H1 (cell line): ENCODE measurements at regions not wholly inside any gene's neighbourhood (a gene's known extent, or its start where the extent isn't known, plus 50 kb on each side); places are given as distances from the start of the nearest gene placed in this dataset.

Experiments used
- CTCF ChIA-PET: fragments of 300-600 bp; sonication (Branson Sonifier 250); formaldehyde crosslinking; loops from one replicate; lab custom pipeline; 2021; ENCODE audit not compliant: partially characterized antibody; lab: Charles Lee
- POLR2A ChIA-PET: fragments of 300-600 bp; sonication (Branson Sonifier 250); formaldehyde crosslinking; loops from one replicate; lab custom pipeline; 2021; ENCODE audit warnings: inconsistent platforms; ENCODE audit not compliant: partially characterized antibody; lab: Charles Lee
- DNase-seq, 2 experiments: peaks; one replicate each; pipeline versions ENCODE4 v3.0.0 to v3.0.0-alpha.2; 2010 to 2022; ENCODE audit warnings: low spot score in 2 of 2, low read depth in 1 of 2, mixed read lengths in 1 of 2
- FAIRE-seq: peaks from 2 replicates; lab custom pipeline; 2011; peaks lifted over from hg19 to GRCh38; lab: Jason Lieb, UNC
- H2AFZ ChIP-seq: 2 replicates; pipeline ENCODE4 v1.8.1; 2012; ENCODE audit warnings: low read length, inconsistent platforms
- H2AK5ac ChIP-seq: 2 replicates; pipeline ENCODE4 v1.6.1; 2013; ENCODE audit warnings: low read depth, low read length
- H2BK120ac ChIP-seq: replicated peaks from 2 replicates; pipeline ENCODE3; 2013; ENCODE audit warnings: low read depth, low read length, inconsistent platforms
- H2BK12ac ChIP-seq: 2 replicates; pipeline ENCODE4 v1.6.1; 2013; ENCODE audit warnings: low read depth, low read length
- H2BK15ac ChIP-seq: 2 replicates; pipeline ENCODE4 v1.6.1; 2013; ENCODE audit warnings: low read length
- H2BK20ac ChIP-seq: 2 replicates; pipeline ENCODE4 v1.6.1; 2013; ENCODE audit warnings: low read length
- H2BK5ac ChIP-seq: 2 replicates; pipeline ENCODE4 v1.6.1; 2013; ENCODE audit warnings: low read depth, low read length
- H3K14ac ChIP-seq: 2 replicates; pipeline ENCODE4 v1.6.1; 2013; ENCODE audit warnings: inconsistent platforms; ENCODE audit not compliant: insufficient read length
- H3K18ac ChIP-seq: 2 replicates; pipeline ENCODE4 v1.6.1; 2013; ENCODE audit warnings: low read length; ENCODE audit errors: extremely low read depth
- H3K23ac ChIP-seq: 2 replicates; pipeline ENCODE4 v1.6.1; 2013; ENCODE audit warnings: inconsistent platforms; ENCODE audit not compliant: insufficient read length
- H3K23me2 ChIP-seq: 2 replicates; pipeline ENCODE4 v1.6.1; 2013; ENCODE audit warnings: low read depth, low read length
- H3K27ac ChIP-seq: 2 replicates; pipeline ENCODE4 v1.6.1; 2011; ENCODE audit warnings: low read depth, low read length, inconsistent platforms
- H3K27me3 ChIP-seq, 4 experiments: replicated peaks in 1 of 4; 1 replicate in 1 of 4; 2 replicates in 3 of 4; pipeline versions ENCODE4 v1.6.1 to v1.8.1; 2011 to 2013; ENCODE audit warnings: low read length in 3 of 4, mild to moderate bottlenecking in 3 of 4, inconsistent platforms in 2 of 4, mixed read lengths in 2 of 4, moderate library complexity in 1 of 4; ENCODE audit not compliant: control insufficient read depth in 3 of 4, insufficient read depth in 3 of 4; ENCODE audit errors: extremely low read depth in 1 of 4
- H3K36me3 ChIP-seq, 4 experiments: 2 replicates each; pipeline versions ENCODE4 v1.6.1 to v1.8.1; 2011 to 2013; ENCODE audit warnings: mild to moderate bottlenecking in 4 of 4, low read length in 3 of 4, moderate library complexity in 2 of 4, control low read depth in 1 of 4, inconsistent platforms in 1 of 4; ENCODE audit not compliant: insufficient read depth in 4 of 4, control insufficient read depth in 2 of 4
- H3K4ac ChIP-seq: replicated peaks from 2 replicates; pipeline ENCODE3; 2013; ENCODE audit warnings: low read length, low read depth, mixed read lengths, inconsistent platforms; ENCODE audit not compliant: insufficient read length
- H3K4me1 ChIP-seq, 4 experiments: replicated peaks in 1 of 4; 1 replicate in 1 of 4; 2 replicates in 3 of 4; pipeline versions ENCODE4 v1.6.1 to v1.8.1; 2011 to 2013; ENCODE audit warnings: low read length in 3 of 4, inconsistent platforms in 2 of 4, mixed read lengths in 1 of 4; ENCODE audit not compliant: insufficient read depth in 4 of 4, control insufficient read depth in 3 of 4
- H3K4me2 ChIP-seq, 2 experiments: 2 replicates each; pipeline versions ENCODE4 v1.6.1 to v1.8.1; 2011 to 2013; ENCODE audit warnings: low read depth in 2 of 2, low read length in 2 of 2, control low read depth in 1 of 2, inconsistent platforms in 1 of 2, mild to moderate bottlenecking in 1 of 2; ENCODE audit not compliant: insufficient read depth in 1 of 2
- H3K4me3 ChIP-seq, 4 experiments: fragments of 200-600, 300-600 bp in 1 of 4; sonication (generic), shearing (Covaris generic), sonication (Bioruptor Twin) in 1 of 4; 2 replicates each; pipeline versions ENCODE4 v1.5.1 to v1.8.1; 2011 to 2016; ENCODE audit warnings: low read length in 4 of 4, low read depth in 3 of 4, control low read depth in 2 of 4, inconsistent platforms in 2 of 4, mild to moderate bottlenecking in 2 of 4, mixed read lengths in 1 of 4, moderate library complexity in 1 of 4; ENCODE audit not compliant: insufficient read depth in 2 of 4; ENCODE audit errors: extremely low read depth in 1 of 4
- H3K56ac ChIP-seq: replicated peaks from 2 replicates; pipeline ENCODE3; 2013; ENCODE audit warnings: low read depth, mild to moderate bottlenecking, mixed read lengths, low read length, inconsistent platforms; ENCODE audit not compliant: insufficient read length
- H3K79me1 ChIP-seq: 2 replicates; pipeline ENCODE4 v1.6.1; 2013; ENCODE audit warnings: low read depth, low read length, control low read depth
- H3K79me2 ChIP-seq, 2 experiments: 2 replicates each; pipeline versions ENCODE4 v1.6.1 to v1.8.1; 2012 to 2013; ENCODE audit warnings: low read length in 2 of 2, mild to moderate bottlenecking in 2 of 2, inconsistent platforms in 1 of 2; ENCODE audit not compliant: insufficient read depth in 2 of 2, control insufficient read depth in 1 of 2
- H3K9ac ChIP-seq, 4 experiments: replicated peaks in 1 of 4; 1 replicate in 1 of 4; 2 replicates in 3 of 4; pipeline versions ENCODE4 v1.6.1 to v1.8.1; 2011 to 2013; ENCODE audit warnings: low read depth in 3 of 4, low read length in 3 of 4, control low read depth in 2 of 4, mild to moderate bottlenecking in 2 of 4, moderate library complexity in 2 of 4, inconsistent platforms in 1 of 4; ENCODE audit errors: extremely low read depth in 1 of 4
- H3K9me3 ChIP-seq, 2 experiments: 2 replicates each; pipeline versions ENCODE4 v1.6.1 to v1.8.1; 2012 to 2013; ENCODE audit warnings: mild to moderate bottlenecking in 2 of 2, moderate library complexity in 2 of 2, control low read depth in 1 of 2, inconsistent platforms in 1 of 2, low read depth in 1 of 2, low read length in 1 of 2, mixed read lengths in 1 of 2; ENCODE audit not compliant: insufficient read depth in 2 of 2
- H4K20me1 ChIP-seq, 2 experiments: replicated peaks in 1 of 2; 2 replicates each; pipeline versions ENCODE3 to v1.8.1; 2011 to 2013; ENCODE audit warnings: inconsistent platforms in 2 of 2, low read length in 2 of 2, mild to moderate bottlenecking in 1 of 2; ENCODE audit not compliant: insufficient read depth in 2 of 2, control insufficient read depth in 1 of 2
- H4K5ac ChIP-seq: 2 replicates; pipeline ENCODE4 v1.6.1; 2013; ENCODE audit warnings: low read length, low read depth, mixed read lengths, inconsistent platforms; ENCODE audit not compliant: insufficient read length
- H4K8ac ChIP-seq: 2 replicates; pipeline ENCODE4 v1.8.0; 2013; ENCODE audit warnings: mild to moderate bottlenecking, moderate library complexity, low read length, inconsistent platforms; ENCODE audit not compliant: insufficient read depth; ENCODE audit errors: extremely low read depth
- H4K91ac ChIP-seq: replicated peaks from 2 replicates; pipeline ENCODE3; 2013; ENCODE audit warnings: low read length, mixed read lengths, inconsistent platforms; ENCODE audit not compliant: insufficient read length
- BACH1 ChIP-seq: IDR thresholded peaks from 2 replicates; pipeline ENCODE4 v1.6.1; 2012; ENCODE audit warnings: low read length, improper control_type of control experiment
- CBX8 ChIP-seq: fragments of 300-800, 300-1000 bp; sonication (generic); IDR thresholded peaks from 2 replicates; pipeline ENCODE4 v1.7.1; 2016; ENCODE audit warnings: low read depth, low read length, borderline replicate concordance
- MAFK ChIP-seq: IDR thresholded peaks from 2 replicates; pipeline ENCODE4 v1.6.1; 2012; ENCODE audit warnings: low read depth, mild to moderate bottlenecking, improper control_type of control experiment, low read length
- NANOG ChIP-seq: IDR thresholded peaks from 2 replicates; pipeline ENCODE4 v1.6.1; 2011; ENCODE audit warnings: low read length, low read depth, mild to moderate bottlenecking, inconsistent platforms; ENCODE audit not compliant: insufficient read depth, poor library complexity, severe bottlenecking
- POLR2AphosphoS5 ChIP-seq: IDR thresholded peaks from 2 replicates; pipeline ENCODE4 v1.6.1; 2011; ENCODE audit warnings: low read depth, low read length
- SP1 ChIP-seq: IDR thresholded peaks from 2 replicates; pipeline ENCODE4 v1.6.1; 2011; ENCODE audit warnings: low read depth, low read length
- SP2 ChIP-seq: IDR thresholded peaks from 2 replicates; pipeline ENCODE4 v1.6.1; 2012; ENCODE audit warnings: mild to moderate bottlenecking, low read length, inconsistent platforms
- SRF ChIP-seq: IDR thresholded peaks from 2 replicates; pipeline ENCODE4 v1.6.1; 2011; ENCODE audit warnings: mild to moderate bottlenecking, low read depth, low read length, moderate library complexity
- TAF1 ChIP-seq: IDR thresholded peaks from 2 replicates; pipeline ENCODE4 v1.6.1; 2011; ENCODE audit warnings: mild to moderate bottlenecking, low read depth, low read length
- WGBS, 2 experiments: shearing (Covaris generic) in 1 of 2; methylation state at CpG; one replicate each; pipeline versions ENCODE4 v1.1.6 to v1.1.7; 2013 to 2015; ENCODE audit warnings: low lambda C conversion rate in 2 of 2, mixed read lengths in 2 of 2, inconsistent platforms in 1 of 2, low coverage in 1 of 2, missing lambda C conversion rate in 1 of 2; ENCODE audit not compliant: insufficient replicate concordance in 2 of 2, insufficient coverage in 1 of 2, insufficient read length in 1 of 2; ENCODE audit errors: extremely low coverage in 1 of 2, missing lambda C conversion rate in 1 of 2; 5-methylcytosine and 5-hydroxymethylcytosine counted together

GRCh38 chr9:18359335-18359734 is 114.6 kb upstream of the ADAMTSL1 start:
- ChIA-PET CTCF (no interaction called here), POLR2A (no interaction called here)
- H4K8ac ChIP-seq = no peak overlapping the region
- H3K23me2 ChIP-seq = no peaks in the 10 kb centered on the region
- H3K18ac ChIP-seq = no peak overlapping the region
- H3K23ac ChIP-seq = no peak overlapping the region
- H3K4me2 ChIP-seq = no peak overlapping the region
- no peak overlapping the region for H3K27ac ChIP-seq
- H2BK120ac ChIP-seq = no peak overlapping the region
- H3K9me3 ChIP-seq = no peaks in the 10 kb centered on the region
- no peak overlapping the region for H3K56ac ChIP-seq
- no peak for FAIRE-seq
- H2AFZ ChIP-seq = no peak overlapping the region
- H2BK15ac ChIP-seq = no peak overlapping the region
- no peak overlapping the region for H3K14ac ChIP-seq
- no peak overlapping the region for H3K4me3 ChIP-seq
- H2BK20ac ChIP-seq = no peak overlapping the region
- H4K20me1 ChIP-seq = no peaks in the 10 kb centered on the region
- DNase-seq = no peak
- no peaks in the 10 kb centered on the region for H3K79me1 ChIP-seq
- H3K27me3 ChIP-seq = no peaks in the 10 kb centered on the region
- no peaks in the 10 kb centered on the region for H3K36me3 ChIP-seq
- H3K9ac ChIP-seq = no peak overlapping the region
- H4K5ac ChIP-seq = no peak overlapping the region
- no peak overlapping the region for H4K91ac ChIP-seq
- no peak overlapping the region for H2BK5ac ChIP-seq
- H2BK12ac ChIP-seq = no peak overlapping the region
- no peak overlapping the region for H2AK5ac ChIP-seq
- no peak overlapping the region for H3K4ac ChIP-seq
- WGBS, 2 experiments = 88% methylated on average over 1 of the region's 1 CpG; no CpG with 5 or more reads in 1 of the 2 experiments
- TF ChIP-seq SRF = no peak
- no peak for TF ChIP-seq TAF1
- no peak for TF ChIP-seq SP2
- TF ChIP-seq SP1 = no peak
- TF ChIP-seq CBX8 = no peak
- TF ChIP-seq NANOG = no peak
- no peak for TF ChIP-seq MAFK
- TF ChIP-seq POLR2AphosphoS5 = no peak
- TF ChIP-seq BACH1 = no peak
- no peaks in the 10 kb centered on the region for H3K4me1 ChIP-seq
- no peaks in the 10 kb centered on the region for H3K79me2 ChIP-seq
